GM19238 (cell line): ENCODE measurements at regions not wholly inside any gene's neighbourhood (a gene's known extent, or its start where the extent isn't known, plus 50 kb on each side); places are given as distances from the start of the nearest gene placed in this dataset.

ENCODE experiments used
- DNase-seq: peaks from one replicate; pipeline ENCODE4 v3.0.0; 2011; ENCODE audit warnings: low spot score; ENCODE audit not compliant: insufficient read length

GRCh38 chr6:108734271-108734922 lies 113.8 kb upstream of the ARMC2 start:
- no peak for DNase-seq

- DNase-seq: no peak
These were observed 112.8 kb upstream of the ARMC2 start for GRCh38 chr6:108735310-108736001.

GRCh38 chr6:108736002-108736361 lies 112.2 kb upstream of the ARMC2 start:
- DNase-seq: no peak

- no peak for DNase-seq
These were observed 111.4 kb upstream of the ARMC2 start for GRCh38 chr6:108736832-108737231.

- no peak for DNase-seq
These were observed 110.4 kb upstream of the ARMC2 start for GRCh38 chr6:108737594-108738546.

- DNase-seq: no peak
These were observed 109.4 kb upstream of the ARMC2 start for GRCh38 chr6:108738684-108739416.

- DNase-seq: no peak
These were observed 108.5 kb upstream of the ARMC2 start for GRCh38 chr6:108739496-108740330.

- DNase-seq: no peak
These were observed 106.8 kb upstream of the ARMC2 start for GRCh38 chr6:108741331-108741989.

- DNase-seq: no peak
These were observed 106.2 kb upstream of the ARMC2 start for GRCh38 chr6:108742041-108742440.

- DNase-seq: no peak
These were observed 103.8 kb upstream of the ARMC2 start for GRCh38 chr6:108744244-108744972.

GRCh38 chr6:108744996-108745395 lies 103.2 kb upstream of the ARMC2 start:
- no peak for DNase-seq

GRCh38 chr6:108745664-108746336 lies 102.4 kb upstream of the ARMC2 start:
- no peak for DNase-seq

- no peak for DNase-seq
These were observed 101.9 kb upstream of the ARMC2 start for GRCh38 chr6:108746366-108746765.

GRCh38 chr6:108746836-108747575 lies 101.2 kb upstream of the ARMC2 start:
- DNase-seq: no peak

GRCh38 chr6:108748055-108748454 lies 100.2 kb upstream of the ARMC2 start:
- no peak for DNase-seq

GRCh38 chr6:108748959-108749358 lies 99.3 kb upstream of the ARMC2 start:
- no peak for DNase-seq

GRCh38 chr6:108750801-108751200 lies 97.4 kb upstream of the ARMC2 start:
- no peak for DNase-seq

GRCh38 chr6:108751282-108751681 lies 96.9 kb upstream of the ARMC2 start:
- DNase-seq: no peak
